ENCODE measurements at regions not wholly inside any gene's neighbourhood (a gene's known extent, or its start where the extent isn't known, plus 50 kb on each side); places are given as distances from the start of the nearest gene placed in this dataset.

GRCh38 chr10:29804025-29804852 is 169.5 kb upstream of the SVIL start:
- Mint-ChIP-seq H3K4me3 (no peak overlapping the region), H3K27me3 (peaks cover 10% of the 10 kb centered on the region), H3K9me3 (no peaks in the 10 kb centered on the region), H3K27ac (no peak overlapping the region), H3K4me1 (peaks cover 2% of the 10 kb centered on the region), H3K36me3 (no peaks in the 10 kb centered on the region)
- DNase-seq: no peak
- CTCF ChIA-PET: no interaction called here

- H3K36me3 Mint-ChIP-seq: no peaks in the 10 kb centered on the region
- CTCF ChIA-PET: no interaction called here
Measured at GRCh38 chr10:29802171-29802570, 167.4 kb upstream of the SVIL start.

GRCh38 chr10:29798921-29799690 is 164.3 kb upstream of the SVIL start:
- no peaks in the 10 kb centered on the region for H3K9me3 Mint-ChIP-seq
- H3K4me1 Mint-ChIP-seq: peaks cover 2% of the 10 kb centered on the region
- CTCF ChIA-PET: no interaction called here
- DNase-seq: no peak
- no peaks in the 10 kb centered on the region for H3K27me3 Mint-ChIP-seq
- H3K27ac Mint-ChIP-seq: no peak overlapping the region
- H3K4me3 Mint-ChIP-seq: no peak overlapping the region
- no peaks in the 10 kb centered on the region for H3K36me3 Mint-ChIP-seq

More at GRCh38 chr10:29802171-29802570, 167.4 kb upstream of the SVIL start:
- H3K4me3 Mint-ChIP-seq: no peak overlapping the region
- H3K27ac Mint-ChIP-seq: no peak overlapping the region
- peaks cover 2% of the 10 kb centered on the region for H3K4me1 Mint-ChIP-seq
- H3K27me3 Mint-ChIP-seq: peaks cover 6% of the 10 kb centered on the region
- DNase-seq: no peak
- H3K9me3 Mint-ChIP-seq: no peaks in the 10 kb centered on the region

GRCh38 chr10:29797616-29798015 is 162.8 kb upstream of the SVIL start:
- H3K36me3 Mint-ChIP-seq: no peaks in the 10 kb centered on the region
- H3K4me3 Mint-ChIP-seq: no peak overlapping the region
- H3K27ac Mint-ChIP-seq: no peak overlapping the region
- CTCF ChIA-PET: no interaction called here
- H3K4me1 Mint-ChIP-seq: no peaks in the 10 kb centered on the region
- DNase-seq: no peak
- no peaks in the 10 kb centered on the region for H3K9me3 Mint-ChIP-seq
- no peaks in the 10 kb centered on the region for H3K27me3 Mint-ChIP-seq

GRCh38 chr10:29795850-29796249 is 161.1 kb upstream of the SVIL start:
- H3K36me3 Mint-ChIP-seq: no peaks in the 10 kb centered on the region
- CTCF ChIA-PET: no interaction called here

GRCh38 chr10:29794776-29795611 is 160.2 kb upstream of the SVIL start:
- Mint-ChIP-seq H3K36me3 (no peaks in the 10 kb centered on the region), H3K4me3 (no peak overlapping the region), H3K27me3 (no peaks in the 10 kb centered on the region), H3K4me1 (no peaks in the 10 kb centered on the region), H3K9me3 (no peaks in the 10 kb centered on the region), H3K27ac (no peak overlapping the region)
- no peak for DNase-seq
- CTCF ChIA-PET: no interaction called here

More at GRCh38 chr10:29795850-29796249, 161.1 kb upstream of the SVIL start:
- no peaks in the 10 kb centered on the region for H3K9me3 Mint-ChIP-seq
- H3K27ac Mint-ChIP-seq: no peak overlapping the region
- H3K4me3 Mint-ChIP-seq: no peak overlapping the region
- no peaks in the 10 kb centered on the region for H3K27me3 Mint-ChIP-seq
- no peak for DNase-seq
- no peaks in the 10 kb centered on the region for H3K4me1 Mint-ChIP-seq

GRCh38 chr10:29791773-29792172 is 157.0 kb upstream of the SVIL start:
- CTCF ChIA-PET: no interaction called here

GRCh38 chr10:29790207-29790606 is 155.4 kb upstream of the SVIL start:
- Mint-ChIP-seq H3K36me3 (no peaks in the 10 kb centered on the region), H3K27me3 (peaks cover 9% of the 10 kb centered on the region), H3K27ac (no peak overlapping the region), H3K4me3 (no peak overlapping the region), H3K9me3 (no peaks in the 10 kb centered on the region), H3K4me1 (no peaks in the 10 kb centered on the region)
- DNase-seq: no peak
- CTCF ChIA-PET: no interaction called here

More at GRCh38 chr10:29791773-29792172, 157.0 kb upstream of the SVIL start:
- Mint-ChIP-seq H3K27ac (no peak overlapping the region), H3K36me3 (no peaks in the 10 kb centered on the region), H3K4me3 (no peak overlapping the region), H3K27me3 (peaks cover 4% of the 10 kb centered on the region), H3K9me3 (no peaks in the 10 kb centered on the region), H3K4me1 (no peaks in the 10 kb centered on the region)
- DNase-seq: no peak

- no peak overlapping the region for H3K4me3 Mint-ChIP-seq
- H3K27me3 Mint-ChIP-seq: peaks cover 18% of the 10 kb centered on the region
- no peak for DNase-seq
- no peak overlapping the region for H3K27ac Mint-ChIP-seq
- H3K36me3 Mint-ChIP-seq: no peaks in the 10 kb centered on the region
- no peaks in the 10 kb centered on the region for H3K9me3 Mint-ChIP-seq
- no peaks in the 10 kb centered on the region for H3K4me1 Mint-ChIP-seq
- CTCF ChIA-PET: no interaction called here
Measured at GRCh38 chr10:29788113-29788512, 153.3 kb upstream of the SVIL start.

- Mint-ChIP-seq H3K4me3 (no peak overlapping the region), H3K27me3 (peaks cover 22% of the 10 kb centered on the region), H3K9me3 (no peaks in the 10 kb centered on the region), H3K36me3 (no peaks in the 10 kb centered on the region), H3K4me1 (no peaks in the 10 kb centered on the region), H3K27ac (no peak overlapping the region)
- CTCF ChIA-PET: no interaction called here
- DNase-seq: no peak
Measured at GRCh38 chr10:29785701-29786100, 150.9 kb upstream of the SVIL start.

- no peaks in the 10 kb centered on the region for H3K4me1 Mint-ChIP-seq
- CTCF ChIA-PET: no interaction called here
- no peak overlapping the region for H3K4me3 Mint-ChIP-seq
- DNase-seq: no peak
- no peak overlapping the region for H3K27ac Mint-ChIP-seq
- H3K9me3 Mint-ChIP-seq: no peaks in the 10 kb centered on the region
- no peaks in the 10 kb centered on the region for H3K36me3 Mint-ChIP-seq
- H3K27me3 Mint-ChIP-seq: peaks cover 26% of the 10 kb centered on the region
Measured at GRCh38 chr10:29784175-29784773, 149.5 kb upstream of the SVIL start.

GRCh38 chr10:29783201-29783947 is 148.6 kb upstream of the SVIL start:
- no peaks in the 10 kb centered on the region for H3K9me3 Mint-ChIP-seq

GRCh38 chr10:29780639-29781038 is 145.9 kb upstream of the SVIL start:
- CTCF ChIA-PET: no interaction called here
- H3K27me3 Mint-ChIP-seq: peaks cover 27% of the 10 kb centered on the region
- H3K36me3 Mint-ChIP-seq: no peaks in the 10 kb centered on the region
- H3K4me3 Mint-ChIP-seq: no peak overlapping the region
- no peak for DNase-seq
- H3K27ac Mint-ChIP-seq: no peak overlapping the region
- H3K4me1 Mint-ChIP-seq: no peaks in the 10 kb centered on the region
- no peaks in the 10 kb centered on the region for H3K9me3 Mint-ChIP-seq

More at GRCh38 chr10:29783201-29783947, 148.6 kb upstream of the SVIL start:
- CTCF ChIA-PET: no interaction called here
- H3K4me3 Mint-ChIP-seq: no peak overlapping the region
- H3K27me3 Mint-ChIP-seq: peaks cover 26% of the 10 kb centered on the region
- H3K27ac Mint-ChIP-seq: no peak overlapping the region
- H3K4me1 Mint-ChIP-seq: no peaks in the 10 kb centered on the region
- DNase-seq: no peak
- no peaks in the 10 kb centered on the region for H3K36me3 Mint-ChIP-seq
